ENCODE measurements at regions not wholly inside any gene's neighbourhood (a gene's known extent, or its start where the extent isn't known, plus 50 kb on each side); places are given as distances from the start of the nearest gene placed in this dataset.

DNA sequence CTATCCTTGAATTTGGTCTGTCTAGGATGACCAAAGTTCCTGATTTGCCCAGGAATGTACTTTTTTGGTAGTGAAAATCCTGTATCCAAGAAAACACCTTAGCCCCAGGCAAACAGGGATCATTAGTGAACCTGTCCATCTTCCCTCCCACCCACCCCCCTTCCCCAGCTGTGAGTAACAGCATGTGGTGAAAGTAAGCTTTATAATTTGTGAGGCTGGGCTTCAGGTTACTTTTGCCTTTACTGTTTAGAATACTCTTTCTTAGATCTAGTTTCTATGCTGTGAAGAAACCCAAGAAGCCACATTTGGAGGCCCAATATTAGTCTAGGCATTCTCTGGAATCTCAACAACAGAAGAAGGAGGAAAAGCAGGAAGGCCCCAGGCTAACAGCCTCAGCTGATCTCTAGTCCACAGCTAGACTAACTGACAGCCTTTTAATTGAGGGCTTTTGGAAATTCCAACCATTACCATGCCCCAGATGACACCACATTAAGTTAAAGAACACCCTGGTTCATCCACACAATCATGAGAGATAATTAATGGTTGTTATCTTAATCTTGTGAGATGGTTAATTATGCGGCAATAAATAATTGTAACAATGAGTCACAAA is 703.0 kb upstream of the NUDT12 start:
- TF ChIP-seq, protein P1, sequence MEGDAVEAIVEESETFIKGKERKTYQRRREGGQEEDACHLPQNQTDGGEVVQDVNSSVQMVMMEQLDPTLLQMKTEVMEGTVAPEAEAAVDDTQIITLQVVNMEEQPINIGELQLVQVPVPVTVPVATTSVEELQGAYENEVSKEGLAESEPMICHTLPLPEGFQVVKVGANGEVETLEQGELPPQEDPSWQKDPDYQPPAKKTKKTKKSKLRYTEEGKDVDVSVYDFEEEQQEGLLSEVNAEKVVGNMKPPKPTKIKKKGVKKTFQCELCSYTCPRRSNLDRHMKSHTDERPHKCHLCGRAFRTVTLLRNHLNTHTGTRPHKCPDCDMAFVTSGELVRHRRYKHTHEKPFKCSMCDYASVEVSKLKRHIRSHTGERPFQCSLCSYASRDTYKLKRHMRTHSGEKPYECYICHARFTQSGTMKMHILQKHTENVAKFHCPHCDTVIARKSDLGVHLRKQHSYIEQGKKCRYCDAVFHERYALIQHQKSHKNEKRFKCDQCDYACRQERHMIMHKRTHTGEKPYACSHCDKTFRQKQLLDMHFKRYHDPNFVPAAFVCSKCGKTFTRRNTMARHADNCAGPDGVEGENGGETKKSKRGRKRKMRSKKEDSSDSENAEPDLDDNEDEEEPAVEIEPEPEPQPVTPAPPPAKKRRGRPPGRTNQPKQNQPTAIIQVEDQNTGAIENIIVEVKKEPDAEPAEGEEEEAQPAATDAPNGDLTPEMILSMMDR (IDR thresholded peaks at IDR 0.05) = no peak
- TF ChIP-seq EP300 (IDR thresholded peaks at IDR 0.05) (no peak), POLR2AphosphoS5 (IDR thresholded peaks at IDR 0.05) (no peak), POLR2A (IDR thresholded peaks at IDR 0.05) (no peak)

Data from sigmoid colon (tissue), 4 donors.